Right lobe of liver (tissue), 6 donors: ENCODE measurements at regions not wholly inside any gene's neighbourhood (a gene's known extent, or its start where the extent isn't known, plus 50 kb on each side); places are given as distances from the start of the nearest gene placed in this dataset.

Source experiments
- ATAC-seq, 4 donors: fragments of 200-7000 bp; cut with Tn5 transposase; one replicate each; pipeline ENCODE4 v1.9.1; 2020; ENCODE audit warnings: mild to moderate bottlenecking in 4 of 4, moderate library complexity in 4 of 4
- DNase-seq, 3 donors: peaks; one replicate each; pipeline ENCODE4 v3.0.0-alpha.2; 2020
- H3K27ac ChIP-seq, 3 donors: fragments of 200-600 bp; one replicate each; pipeline ENCODE4 v1.8.0; 2022
- H3K27me3 ChIP-seq, 2 donors: fragments of 200-600 bp; one replicate each; pipeline ENCODE4 v1.8.0; 2022
- H3K36me3 ChIP-seq, 4 donors: fragments of 200-600 bp; sonication (generic) in 1 of 4; one replicate each; pipeline versions ENCODE4 v1.5.1 to v1.8.0; 2017 to 2022; ENCODE audit warnings: control low read depth in 1 of 4
- H3K4me1 ChIP-seq, 4 donors: fragments of 200-600 bp; sonication (generic) in 1 of 4; one replicate each; pipeline versions ENCODE4 v1.5.1 to v1.8.0; 2017 to 2022; ENCODE audit warnings: control low read depth in 1 of 4
- H3K4me3 ChIP-seq, 3 donors: fragments of 200-600 bp; one replicate each; pipeline ENCODE4 v1.8.0; 2022
- H3K9me3 ChIP-seq, 4 donors: fragments of 200-600 bp; sonication (generic) in 1 of 4; one replicate each; pipeline versions ENCODE4 v1.5.1 to v1.8.0; 2017 to 2022; ENCODE audit warnings: control low read depth in 1 of 4
- CTCF ChIP-seq, 4 donors: fragments of 200-600 bp in 3 of 4; fragments of 450-650 bp in 1 of 4; IDR thresholded peaks; one replicate each; pipeline versions ENCODE4 v1.5.1 to v1.8.0; 2016 to 2022; ENCODE audit warnings: antibody characterized with exemption in 4 of 4, mild to moderate bottlenecking in 2 of 4
- POLR2A ChIP-seq: fragments of 450-650 bp; IDR thresholded peaks from one replicate; pipeline ENCODE4 v1.6.1; 2017; ENCODE audit warnings: antibody characterized with exemption, mild to moderate bottlenecking
- WGBS: methylation state at CpG from one replicate; pipeline ENCODE4 v1.1.6; 2018; ENCODE audit warnings: low coverage, low lambda C conversion rate; ENCODE audit not compliant: insufficient coverage; ENCODE audit errors: missing lambda C conversion rate; 5-methylcytosine and 5-hydroxymethylcytosine counted together
- intact Hi-C, 2 donors: fragments of 100-400 bp; cut with DNase I; formaldehyde crosslinking; loops; one replicate each; pipeline versions ENCODE4 v1.11.2 to v1.14.1; 2022
- donor health status: DM: no; HTN: yes; CAD: no.
- donor health status: DM: no; HTN: no; CAD: no.
- donor health status: DM: no; HTN: no; CAD: no.
- donor health status: DM: no; HTN: yes; CAD: no.
- donor health status: DM: no; HTN: yes; CAD: no.

- no peak for DNase-seq
Measured at GRCh38 chr18:6624271-6624660, 105.2 kb upstream of the ARHGAP28 start.

GRCh38 chr18:6624661-6625311 lies 104.7 kb upstream of the ARHGAP28 start:
- WGBS = 27% methylated on average over 5 of the region's 5 CpGs
- no peaks in the 10 kb centered on the region for H3K27me3 ChIP-seq
- intact Hi-C loops = no loop called here
- no peaks in the 10 kb centered on the region for H3K4me1 ChIP-seq
- no peak overlapping the region for H3K27ac ChIP-seq
- ATAC-seq (peak in 1 of 4 donors; percentile 30), DNase-seq (no peak)
- no peaks in the 10 kb centered on the region for H3K36me3 ChIP-seq
- H3K9me3 ChIP-seq = no peaks in the 10 kb centered on the region
- TF ChIP-seq CTCF (IDR thresholded peaks at IDR 0.05) (no peak), POLR2A (no peak)
- no peak overlapping the region for H3K4me3 ChIP-seq

More at GRCh38 chr18:6624271-6624660, 105.2 kb upstream of the ARHGAP28 start:
- TF ChIP-seq POLR2A (no peak), CTCF (IDR thresholded peaks at IDR 0.05) (no peak)
- no peak overlapping the region for H3K4me3 ChIP-seq
- H3K27me3 ChIP-seq = no peaks in the 10 kb centered on the region
- no peaks in the 10 kb centered on the region for H3K4me1 ChIP-seq
- H3K36me3 ChIP-seq = no peaks in the 10 kb centered on the region
- no peak for ATAC-seq
- H3K9me3 ChIP-seq = no peaks in the 10 kb centered on the region
- WGBS = 32% methylated on average over 5 of the region's 5 CpGs
- intact Hi-C loops = no loop called here
- H3K27ac ChIP-seq = no peak overlapping the region

- Histone ChIP-seq H3K4me1 (no peaks in the 10 kb centered on the region), H3K9me3 (no peaks in the 10 kb centered on the region), H3K27me3 (no peaks in the 10 kb centered on the region), H3K36me3 (no peaks in the 10 kb centered on the region), H3K4me3 (no peak overlapping the region), H3K27ac (no peak overlapping the region)
- DNase-seq = no peak
- TF ChIP-seq POLR2A = no peak
- no peak for TF ChIP-seq CTCF (IDR thresholded peaks at IDR 0.05)
- intact Hi-C loops = no loop called here
- ATAC-seq = no peak
- WGBS = 49% methylated on average over 3 of the region's 3 CpGs
Measured at GRCh38 chr18:6625481-6625880, 104.0 kb upstream of the ARHGAP28 start.

GRCh38 chr18:6626457-6626856 lies 103.1 kb upstream of the ARHGAP28 start:
- intact Hi-C loops = no loop called here
- TF ChIP-seq POLR2A (no peak), CTCF (IDR thresholded peaks at IDR 0.05) (no peak)
- 55% methylated on average over 5 of the region's 5 CpGs for WGBS
- no peak overlapping the region for H3K27ac ChIP-seq
- no peak overlapping the region for H3K4me3 ChIP-seq
- no peak for ATAC-seq
- no peaks in the 10 kb centered on the region for H3K36me3 ChIP-seq
- H3K9me3 ChIP-seq = no peaks in the 10 kb centered on the region
- no peaks in the 10 kb centered on the region for H3K4me1 ChIP-seq
- no peak for DNase-seq
- H3K27me3 ChIP-seq = no peaks in the 10 kb centered on the region

- no peak for ATAC-seq
- Histone ChIP-seq H3K4me1 (no peaks in the 10 kb centered on the region), H3K4me3 (no peak overlapping the region), H3K27me3 (no peaks in the 10 kb centered on the region), H3K27ac (no peak overlapping the region), H3K9me3 (no peaks in the 10 kb centered on the region), H3K36me3 (no peaks in the 10 kb centered on the region)
- DNase-seq = no peak
- WGBS = 74% methylated on average over 3 of the region's 4 CpGs
- intact Hi-C loops = no loop called here
- no peak for TF ChIP-seq POLR2A
- no peak for TF ChIP-seq CTCF (IDR thresholded peaks at IDR 0.05)
Measured at GRCh38 chr18:6627645-6628044, 101.9 kb upstream of the ARHGAP28 start.
